Mucosa of descending colon (tissue), 3 donors: ENCODE measurements at regions not wholly inside any gene's neighbourhood (a gene's known extent, or its start where the extent isn't known, plus 50 kb on each side); places are given as distances from the start of the nearest gene placed in this dataset.

ENCODE experiments used
- ATAC-seq: fragments of 200-7000 bp; cut with Tn5 transposase; one replicate; pipeline ENCODE4 v1.9.1; 2020; ENCODE audit warnings: mild to moderate bottlenecking, moderate library complexity
- DNase-seq, 3 donors: peaks; one replicate each; pipeline ENCODE4 v3.0.0-alpha.2; 2020
- H3K36me3 ChIP-seq: fragments of 200-600 bp; one replicate; pipeline ENCODE4 v1.8.0; 2021; ENCODE audit warnings: low read depth, mild to moderate bottlenecking
- H3K4me1 ChIP-seq: fragments of 200-600 bp; one replicate; pipeline ENCODE4 v1.8.0; 2021; ENCODE audit warnings: low read depth, mild to moderate bottlenecking
- H3K4me3 ChIP-seq: fragments of 200-600 bp; one replicate; pipeline ENCODE4 v1.8.0; 2021; ENCODE audit warnings: mild to moderate bottlenecking
- H3K9me3 ChIP-seq: fragments of 200-600 bp; one replicate; pipeline ENCODE4 v1.8.0; 2021; ENCODE audit warnings: mild to moderate bottlenecking
- CTCF ChIP-seq: fragments of 200-600 bp; IDR thresholded peaks from one replicate; pipeline ENCODE4 v1.8.0; 2022; ENCODE audit warnings: antibody characterized with exemption, mild to moderate bottlenecking
- intact Hi-C, 2 donors: fragments of 100-400 bp; cut with DNase I in 1 of 2; cut with micrococcal nuclease in 1 of 2; formaldehyde crosslinking; loops; one replicate each; pipeline versions ENCODE4 v1.11.0 to v1.11.1; 2022; cut with DNase I, micrococcal nuclease
- donor health status: DM: no; HTN: no; CAD: no; lungs with moderate emphysema.
- donor health status: DM: no; HTN: no; CAD: no.
- donor health status: DM: no; HTN: yes; CAD: no.

DNA sequence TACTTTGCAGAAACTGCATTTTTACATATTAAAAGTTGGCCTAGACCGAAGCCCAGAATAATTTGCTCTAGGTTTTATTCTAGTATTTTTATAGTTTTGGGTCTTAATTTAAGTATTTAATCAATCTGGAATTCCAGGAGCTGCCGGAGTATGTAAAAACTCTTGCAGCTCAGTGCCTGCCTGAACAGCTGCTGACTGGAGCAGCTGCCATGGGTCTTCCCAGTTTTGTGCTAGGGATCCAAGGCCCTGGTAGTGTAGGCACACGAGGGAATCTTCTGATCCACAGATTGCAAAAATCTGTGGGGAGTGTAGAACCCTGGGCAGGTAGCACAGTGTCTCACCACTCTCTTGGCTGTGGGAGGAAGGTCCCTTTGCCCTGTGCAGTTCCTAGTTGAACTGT is 87.0 kb upstream of the HS3ST3A1 start:
- Histone ChIP-seq H3K9me3 (no peaks in the 10 kb centered on the region), H3K36me3 (no peaks in the 10 kb centered on the region), H3K4me1 (no peaks in the 10 kb centered on the region), H3K4me3 (no peak overlapping the region)
- no peak for TF ChIP-seq CTCF
- ATAC-seq, result no peak
- intact Hi-C loops, result no loop called here
- no peak for DNase-seq

GRCh38 chr17:13690806-13691205 is 89.1 kb upstream of the HS3ST3A1 start:
- Histone ChIP-seq H3K36me3 (no peaks in the 10 kb centered on the region), H3K4me3 (no peak overlapping the region), H3K9me3 (no peaks in the 10 kb centered on the region), H3K4me1 (no peaks in the 10 kb centered on the region)
- no peak for TF ChIP-seq CTCF
- ATAC-seq (no peak), DNase-seq (no peak)
- intact Hi-C loops, result no loop called here

- intact Hi-C loops, result no loop called here
- no peak for TF ChIP-seq CTCF
- DNase-seq, result no peak
- no peaks in the 10 kb centered on the region for H3K9me3 ChIP-seq
- ATAC-seq, result no peak
- H3K4me3 ChIP-seq, result no peak overlapping the region
- H3K4me1 ChIP-seq, result no peaks in the 10 kb centered on the region
- H3K36me3 ChIP-seq, result no peaks in the 10 kb centered on the region
Measured at GRCh38 chr17:13694934-13695333, 93.2 kb upstream of the HS3ST3A1 start.

GRCh38 chr17:13698832-13699231 is 97.1 kb upstream of the HS3ST3A1 start:
- intact Hi-C loops, result no loop called here
- DNase-seq (no peak), ATAC-seq (no peak)
- Histone ChIP-seq H3K36me3 (no peaks in the 10 kb centered on the region), H3K4me1 (no peaks in the 10 kb centered on the region), H3K4me3 (no peak overlapping the region), H3K9me3 (no peaks in the 10 kb centered on the region)
- no peak for TF ChIP-seq CTCF

GRCh38 chr17:13699261-13699660 is 97.5 kb upstream of the HS3ST3A1 start:
- no peak for ATAC-seq
- intact Hi-C loops, result no loop called here

More at GRCh38 chr17:13699261-13699660, 97.5 kb upstream of the HS3ST3A1 start:
- Histone ChIP-seq H3K4me3 (no peak overlapping the region), H3K36me3 (no peaks in the 10 kb centered on the region), H3K4me1 (no peaks in the 10 kb centered on the region), H3K9me3 (no peaks in the 10 kb centered on the region)
- no peak for TF ChIP-seq CTCF
- no peak for DNase-seq
